VCaP (cell line): ENCODE measurements at regions not wholly inside any gene's neighbourhood (a gene's known extent, or its start where the extent isn't known, plus 50 kb on each side); places are given as distances from the start of the nearest gene placed in this dataset.
A peak's percentile ranks its signal among the peaks of the same experiment; 100 is the strongest.

ENCODE experiments used
- H3K27ac ChIP-seq: fragments of 450-650 bp; 2 replicates; pipeline ENCODE4 v1.5.1; 2017
- TF ChIP-seq, protein P1 (sequence below): fragments of 450-650 bp; conservative IDR thresholded peaks from 2 replicates; pipeline ENCODE4 v1.5.1; 2017; ENCODE audit warnings: mild to moderate bottlenecking, moderate library complexity

DNA sequence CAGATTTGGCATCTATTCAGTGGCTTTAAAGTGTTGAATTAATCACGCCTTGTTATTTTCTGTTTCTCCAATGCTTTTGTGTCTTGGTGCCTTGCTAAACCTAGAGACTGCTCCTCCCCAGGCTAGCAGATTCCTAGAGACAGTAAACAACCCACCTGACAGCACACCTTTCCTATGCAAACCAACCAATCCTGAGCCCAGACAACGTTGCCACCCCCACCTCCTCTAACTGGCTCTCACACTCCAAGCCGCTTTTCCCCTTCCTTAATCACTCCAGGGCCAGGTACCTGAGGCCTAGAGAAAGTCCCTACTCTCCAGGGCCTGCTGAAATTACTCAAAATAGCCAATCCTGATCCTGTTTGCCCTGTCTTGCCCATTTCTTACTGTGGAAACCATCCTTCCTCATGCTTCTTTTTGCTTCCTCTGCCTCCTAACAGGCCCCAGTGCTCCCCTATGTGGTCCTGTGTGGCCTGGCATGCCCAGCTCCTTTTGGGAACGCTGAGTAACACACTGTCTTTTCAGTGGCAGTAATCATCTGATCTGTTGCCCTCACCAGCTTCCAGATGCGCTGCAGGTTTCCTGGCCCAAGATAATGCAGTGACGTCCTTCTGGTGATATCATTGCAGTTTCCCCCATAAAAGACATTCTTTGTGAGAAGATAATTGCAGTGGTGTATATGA, 53.4 kb downstream of the GAS1 start:
- no peak overlapping the region for H3K27ac ChIP-seq
- TF ChIP-seq, protein P1, sequence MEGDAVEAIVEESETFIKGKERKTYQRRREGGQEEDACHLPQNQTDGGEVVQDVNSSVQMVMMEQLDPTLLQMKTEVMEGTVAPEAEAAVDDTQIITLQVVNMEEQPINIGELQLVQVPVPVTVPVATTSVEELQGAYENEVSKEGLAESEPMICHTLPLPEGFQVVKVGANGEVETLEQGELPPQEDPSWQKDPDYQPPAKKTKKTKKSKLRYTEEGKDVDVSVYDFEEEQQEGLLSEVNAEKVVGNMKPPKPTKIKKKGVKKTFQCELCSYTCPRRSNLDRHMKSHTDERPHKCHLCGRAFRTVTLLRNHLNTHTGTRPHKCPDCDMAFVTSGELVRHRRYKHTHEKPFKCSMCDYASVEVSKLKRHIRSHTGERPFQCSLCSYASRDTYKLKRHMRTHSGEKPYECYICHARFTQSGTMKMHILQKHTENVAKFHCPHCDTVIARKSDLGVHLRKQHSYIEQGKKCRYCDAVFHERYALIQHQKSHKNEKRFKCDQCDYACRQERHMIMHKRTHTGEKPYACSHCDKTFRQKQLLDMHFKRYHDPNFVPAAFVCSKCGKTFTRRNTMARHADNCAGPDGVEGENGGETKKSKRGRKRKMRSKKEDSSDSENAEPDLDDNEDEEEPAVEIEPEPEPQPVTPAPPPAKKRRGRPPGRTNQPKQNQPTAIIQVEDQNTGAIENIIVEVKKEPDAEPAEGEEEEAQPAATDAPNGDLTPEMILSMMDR: 0 out of 2 replicates have a peak, but pooled peaks have one; percentile 9

DNA sequence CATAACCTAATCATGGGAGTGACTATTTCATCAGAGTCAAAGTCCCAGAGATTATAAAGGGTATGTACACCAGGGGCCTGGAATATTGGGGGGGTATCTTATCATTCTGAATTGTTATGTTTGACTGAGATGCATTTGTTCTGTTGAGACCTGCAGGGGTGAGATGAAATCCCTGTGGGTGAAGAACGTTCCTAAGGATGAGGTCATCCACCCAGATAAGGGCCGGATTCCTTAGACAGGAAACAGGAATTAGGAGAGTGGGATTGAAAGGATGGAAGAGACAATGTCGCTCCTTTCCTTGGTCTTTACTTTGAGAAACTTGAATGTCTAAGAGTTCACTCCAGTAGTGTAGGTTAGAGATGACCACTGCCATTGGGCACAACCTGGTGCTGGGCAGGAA, 54.7 kb downstream of the GAS1 start:
- TF ChIP-seq, protein P1: no peak
- no peak overlapping the region for H3K27ac ChIP-seq

DNA sequence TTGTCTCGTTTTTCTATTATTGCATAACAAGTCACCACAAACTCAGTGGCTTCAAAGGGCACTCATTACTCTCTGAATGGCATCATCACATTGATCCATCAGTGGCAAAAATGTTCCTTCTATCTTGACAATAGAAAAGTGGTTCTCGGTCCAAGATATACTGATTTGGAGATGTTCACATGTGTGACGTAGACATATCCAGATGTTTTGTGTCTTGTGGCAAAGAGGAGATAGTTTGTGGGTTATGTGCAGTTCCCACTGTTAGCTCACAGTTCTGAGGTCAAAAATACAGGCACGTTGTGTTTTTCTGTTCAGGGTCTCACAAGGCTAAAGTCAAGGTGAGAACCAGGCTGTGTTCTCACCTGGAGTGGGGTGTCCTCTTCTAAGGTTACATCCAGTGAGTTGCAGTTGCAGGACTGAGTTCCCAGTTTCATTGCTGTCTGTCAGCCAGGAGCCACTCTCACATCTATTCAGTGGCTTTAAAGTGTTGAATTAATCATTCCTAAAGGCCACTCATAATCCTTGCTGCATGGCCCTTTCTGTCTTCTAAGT, 55.3 kb downstream of the GAS1 start:
- H3K27ac ChIP-seq: no peak overlapping the region
- TF ChIP-seq, protein P1: no peak

DNA sequence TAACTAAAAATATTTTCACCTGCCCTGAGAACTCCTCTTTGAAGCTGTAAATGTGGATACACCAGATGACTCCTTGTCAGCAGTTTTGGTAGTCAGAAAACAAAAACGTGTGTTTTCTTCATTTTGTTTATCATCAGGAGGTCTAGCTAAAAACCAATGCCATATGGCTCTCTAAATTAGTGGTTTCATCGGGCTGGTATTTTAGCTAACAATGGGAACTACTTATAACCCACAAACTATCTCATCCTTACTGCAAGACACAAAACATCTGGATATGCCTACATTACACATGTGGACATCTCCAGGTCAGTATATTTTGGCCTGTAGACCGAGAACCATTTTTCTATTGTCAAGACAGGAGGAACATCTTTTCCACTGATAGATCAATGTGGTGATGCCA, 56.2 kb downstream of the GAS1 start:
- no peak overlapping the region for H3K27ac ChIP-seq
- TF ChIP-seq, protein P1: no peak

DNA sequence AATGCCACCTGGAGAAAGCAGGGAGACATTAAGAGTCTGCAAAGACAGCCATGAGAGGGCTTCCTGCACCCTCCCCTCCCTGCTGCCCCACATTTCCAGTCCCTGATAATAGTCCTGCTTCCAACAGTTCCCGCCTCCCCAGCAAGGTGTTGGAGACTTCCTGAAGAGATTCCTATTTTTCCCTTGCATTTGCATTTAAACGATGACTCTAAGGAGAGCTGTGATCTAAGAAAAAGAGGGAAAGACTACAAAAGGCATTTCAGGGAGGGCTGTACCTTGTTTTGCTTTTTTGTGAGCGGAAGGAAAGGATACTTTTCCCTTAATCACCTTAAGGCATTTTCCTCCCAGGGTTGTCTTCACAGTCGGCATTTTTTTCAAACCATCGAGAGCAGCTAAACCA, 62.1 kb downstream of the GAS1 start:
- no peak overlapping the region for H3K27ac ChIP-seq
- TF ChIP-seq, protein P1: no peak

DNA sequence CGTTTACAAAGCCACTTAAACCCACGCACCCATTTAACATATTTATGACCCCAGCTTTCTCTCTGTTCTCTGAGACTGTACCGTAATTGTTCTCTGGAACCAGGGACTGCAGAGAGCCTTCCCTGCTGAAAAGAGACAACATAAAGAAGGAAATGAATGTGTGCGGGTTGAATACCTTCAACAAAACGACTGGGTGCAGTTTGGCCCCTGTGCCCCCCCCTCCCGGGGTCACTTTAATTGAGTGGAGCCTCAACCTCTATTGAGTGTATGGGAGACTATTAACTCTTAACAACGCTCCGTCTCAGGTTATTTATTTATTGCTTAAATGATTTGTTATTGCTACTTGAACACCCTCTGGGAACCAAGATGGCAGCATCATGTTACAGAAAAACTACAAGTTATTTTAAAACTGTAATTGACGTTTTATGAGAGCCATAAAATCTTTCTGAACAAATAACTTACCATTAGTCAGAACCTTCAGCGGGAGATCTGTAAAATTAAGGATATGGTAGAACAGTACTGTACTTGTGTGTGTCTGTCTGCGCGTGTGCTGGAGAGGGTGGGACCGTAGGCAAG, 70.6 kb downstream of the GAS1 start:
- H3K27ac ChIP-seq: no peak overlapping the region
- TF ChIP-seq, protein P1: no peak

DNA sequence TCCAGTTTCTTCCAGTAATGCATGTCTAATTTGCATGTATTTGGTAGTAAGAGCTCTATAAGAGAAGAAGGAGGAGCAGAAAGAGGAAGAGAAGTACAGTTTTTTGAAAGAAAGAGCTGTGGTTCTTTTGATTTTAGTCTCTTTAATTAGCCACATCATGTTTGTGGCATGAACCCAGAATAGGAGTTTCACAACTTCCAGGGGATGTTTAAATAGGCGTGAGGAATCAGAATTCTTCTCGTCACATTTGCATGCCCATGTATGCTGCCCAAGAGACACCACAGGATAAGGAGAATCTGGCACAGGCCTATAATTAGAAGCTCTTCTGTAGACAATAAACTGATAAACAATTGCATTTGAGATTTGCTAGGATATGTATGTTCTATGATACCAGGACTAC, 78.7 kb downstream of the GAS1 start:
- 0 out of 2 replicates have a peak overlapping the region, but pooled peaks have one; percentile 6 for H3K27ac ChIP-seq
- TF ChIP-seq, protein P1: no peak
